ENCODE measurements at regions not wholly inside any gene's neighbourhood (a gene's known extent, or its start where the extent isn't known, plus 50 kb on each side); places are given as distances from the start of the nearest gene placed in this dataset.

DNA sequence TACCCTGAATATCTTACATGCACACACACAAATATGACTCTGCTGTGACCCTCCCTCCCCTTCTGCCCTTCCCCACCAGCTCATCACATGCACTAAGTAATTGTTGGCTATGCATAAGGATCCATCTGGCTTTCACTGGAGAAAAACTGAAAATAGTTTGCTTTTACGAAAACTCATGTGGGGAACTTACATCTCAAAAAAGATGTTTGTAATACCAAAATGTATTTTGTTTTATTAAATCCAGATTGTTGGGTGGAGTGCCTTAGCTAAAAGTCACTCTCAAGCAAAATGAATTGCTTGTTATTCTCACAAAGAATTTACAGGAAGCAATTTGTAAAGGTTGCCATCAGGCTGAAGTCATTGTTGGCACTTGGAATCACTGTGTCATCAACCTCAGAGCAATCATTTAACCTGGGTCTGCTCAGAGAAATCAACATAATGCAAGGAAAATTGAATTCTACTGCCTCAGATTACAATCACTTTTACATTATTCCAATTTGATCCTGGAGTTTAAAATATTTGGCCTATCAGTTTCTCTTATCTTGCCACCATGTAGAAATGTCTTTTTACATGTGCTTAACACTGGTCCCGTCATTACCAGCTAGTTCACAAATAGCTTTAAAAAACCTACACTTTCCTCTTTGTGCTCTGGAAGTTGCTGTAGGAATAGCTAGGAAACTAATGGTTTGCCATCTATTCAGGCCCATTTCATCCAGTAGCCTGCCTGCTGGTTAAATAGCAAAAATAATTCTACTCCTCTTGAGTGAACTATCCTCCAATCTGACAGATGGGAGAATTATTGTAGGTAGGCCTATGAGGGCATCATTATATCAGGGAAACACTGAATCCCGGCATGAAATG is 90.3 kb upstream of the TMEM17 start:
- H3K27ac ChIP-seq (ENCODE audit: low read depth, low read length, poor library complexity, severe bottlenecking) = no peak overlapping the region

DNA sequence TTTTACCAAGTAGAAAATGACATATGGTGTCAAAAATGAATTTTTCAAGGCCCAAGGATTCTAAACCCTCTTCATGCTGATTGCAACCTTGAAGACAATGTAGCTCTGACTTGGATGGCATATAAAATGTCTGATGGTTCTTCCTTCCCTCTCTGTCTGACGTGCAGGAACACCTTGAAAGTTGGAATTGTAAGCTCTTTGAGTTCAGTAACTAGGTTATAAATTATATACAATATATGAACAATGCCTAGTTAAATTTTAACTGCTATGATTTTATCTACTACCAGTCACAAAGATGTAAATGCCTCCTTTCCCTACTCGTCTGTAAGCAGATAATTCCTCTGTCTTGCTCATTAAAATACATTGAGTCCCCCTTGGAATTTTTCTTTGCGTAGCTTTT is 89.5 kb upstream of the TMEM17 start:
- H3K9me3 ChIP-seq (ENCODE audit: low read depth, low read length, poor library complexity, severe bottlenecking) = no peaks in the 10 kb centered on the region
- no peak for DNase-seq (ENCODE audit: low spot score)
- TF ChIP-seq, protein P1, sequence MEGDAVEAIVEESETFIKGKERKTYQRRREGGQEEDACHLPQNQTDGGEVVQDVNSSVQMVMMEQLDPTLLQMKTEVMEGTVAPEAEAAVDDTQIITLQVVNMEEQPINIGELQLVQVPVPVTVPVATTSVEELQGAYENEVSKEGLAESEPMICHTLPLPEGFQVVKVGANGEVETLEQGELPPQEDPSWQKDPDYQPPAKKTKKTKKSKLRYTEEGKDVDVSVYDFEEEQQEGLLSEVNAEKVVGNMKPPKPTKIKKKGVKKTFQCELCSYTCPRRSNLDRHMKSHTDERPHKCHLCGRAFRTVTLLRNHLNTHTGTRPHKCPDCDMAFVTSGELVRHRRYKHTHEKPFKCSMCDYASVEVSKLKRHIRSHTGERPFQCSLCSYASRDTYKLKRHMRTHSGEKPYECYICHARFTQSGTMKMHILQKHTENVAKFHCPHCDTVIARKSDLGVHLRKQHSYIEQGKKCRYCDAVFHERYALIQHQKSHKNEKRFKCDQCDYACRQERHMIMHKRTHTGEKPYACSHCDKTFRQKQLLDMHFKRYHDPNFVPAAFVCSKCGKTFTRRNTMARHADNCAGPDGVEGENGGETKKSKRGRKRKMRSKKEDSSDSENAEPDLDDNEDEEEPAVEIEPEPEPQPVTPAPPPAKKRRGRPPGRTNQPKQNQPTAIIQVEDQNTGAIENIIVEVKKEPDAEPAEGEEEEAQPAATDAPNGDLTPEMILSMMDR (conservative IDR thresholded peaks at IDR 0.05; ENCODE audit: low read depth, low read length) = no peak
- no peak for TF ChIP-seq EZH2 (IDR thresholded peaks at IDR 0.05; ENCODE audit: borderline replicate concordance, low read depth, low read length, poor library complexity, severe bottlenecking)
- ChIA-PET POLR2A (ENCODE audit: low non-redundant PET) (no interaction called here), CTCF (no interaction called here)
- no peaks in the 10 kb centered on the region for H3K36me3 ChIP-seq (ENCODE audit: insufficient read depth, low read length, poor library complexity, severe bottlenecking)
- intact Hi-C loops (cut with micrococcal nuclease; ENCODE audit: unreplicated experiment) = no loop called here
- no peak overlapping the region for H3K27ac ChIP-seq (ENCODE audit: low read depth, low read length, poor library complexity, severe bottlenecking)
- no peaks in the 10 kb centered on the region for H3K4me1 ChIP-seq (ENCODE audit: insufficient read depth, low read length, poor library complexity, severe bottlenecking)
- H3K4me3 ChIP-seq (ENCODE audit: low read depth, low read length, poor library complexity, severe bottlenecking) = no peak overlapping the region
- no peaks in the 10 kb centered on the region for H3K27me3 ChIP-seq (replicated peaks; ENCODE audit: insufficient read depth, low read depth, low read length, poor library complexity)
- BruUV-seq (replicated peaks) = no TSS peak

More for the DNA sequence above, 90.3 kb upstream of the TMEM17 start:
- intact Hi-C loops (cut with micrococcal nuclease; ENCODE audit: unreplicated experiment) = no loop called here
- TF ChIP-seq, protein P1 (conservative IDR thresholded peaks at IDR 0.05; ENCODE audit: low read depth, low read length) = no peak
- no peak for TF ChIP-seq EZH2 (IDR thresholded peaks at IDR 0.05; ENCODE audit: borderline replicate concordance, low read depth, low read length, poor library complexity, severe bottlenecking)
- no TSS peak for BruUV-seq (replicated peaks)
- Histone ChIP-seq H3K27me3 (replicated peaks; ENCODE audit: insufficient read depth, low read depth, low read length, poor library complexity) (no peaks in the 10 kb centered on the region), H3K4me1 (ENCODE audit: insufficient read depth, low read length, poor library complexity, severe bottlenecking) (no peaks in the 10 kb centered on the region), H3K4me3 (ENCODE audit: low read depth, low read length, poor library complexity, severe bottlenecking) (no peak overlapping the region), H3K9me3 (ENCODE audit: low read depth, low read length, poor library complexity, severe bottlenecking) (no peaks in the 10 kb centered on the region), H3K36me3 (ENCODE audit: insufficient read depth, low read length, poor library complexity, severe bottlenecking) (no peaks in the 10 kb centered on the region)
- ChIA-PET POLR2A (ENCODE audit: low non-redundant PET) (no interaction called here), CTCF (no interaction called here)
- no peak for DNase-seq (ENCODE audit: low spot score)

DNA sequence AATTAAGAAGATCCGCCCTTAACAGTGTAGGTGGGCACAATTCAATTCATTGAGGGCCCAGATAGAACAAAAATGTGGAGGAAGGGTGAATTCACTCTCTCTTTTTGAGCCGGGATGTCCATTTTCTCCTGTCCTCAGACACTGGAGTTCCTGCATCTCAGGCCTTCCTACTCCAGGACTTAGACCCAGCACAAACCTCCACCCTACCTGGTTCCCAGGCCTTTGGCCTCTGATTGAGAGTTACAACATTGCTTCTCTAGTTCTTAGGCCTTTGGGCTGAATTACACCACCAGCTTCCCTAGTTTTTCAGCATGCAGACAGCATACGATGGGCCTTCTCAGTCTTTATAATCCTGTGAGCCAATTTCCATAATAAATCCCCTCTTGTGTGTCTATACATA is 87.8 kb upstream of the TMEM17 start:
- Histone ChIP-seq H3K4me1 (ENCODE audit: insufficient read depth, low read length, poor library complexity, severe bottlenecking) (no peaks in the 10 kb centered on the region), H3K4me3 (ENCODE audit: low read depth, low read length, poor library complexity, severe bottlenecking) (no peak overlapping the region), H3K36me3 (ENCODE audit: insufficient read depth, low read length, poor library complexity, severe bottlenecking) (no peaks in the 10 kb centered on the region), H3K27me3 (replicated peaks; ENCODE audit: insufficient read depth, low read depth, low read length, poor library complexity) (no peaks in the 10 kb centered on the region), H3K27ac (ENCODE audit: low read depth, low read length, poor library complexity, severe bottlenecking) (no peak overlapping the region), H3K9me3 (ENCODE audit: low read depth, low read length, poor library complexity, severe bottlenecking) (no peaks in the 10 kb centered on the region)
- no TSS peak for BruUV-seq (replicated peaks)
- DNase-seq (ENCODE audit: low spot score) = no peak
- intact Hi-C loops (cut with micrococcal nuclease; ENCODE audit: unreplicated experiment) = no loop called here
- POLR2A ChIA-PET (ENCODE audit: low non-redundant PET) = no interaction called here
- CTCF ChIA-PET = no interaction called here
- no peak for TF ChIP-seq EZH2 (IDR thresholded peaks at IDR 0.05; ENCODE audit: borderline replicate concordance, low read depth, low read length, poor library complexity, severe bottlenecking)
- TF ChIP-seq, protein P1 (conservative IDR thresholded peaks at IDR 0.05; ENCODE audit: low read depth, low read length) = no peak

Measured in A673 (cell line).